NOMO-1 treated with dmso at 0.1 percent for 144 hours (cell line): ENCODE measurements at regions not wholly inside any gene's neighbourhood (a gene's known extent, or its start where the extent isn't known, plus 50 kb on each side); places are given as distances from the start of the nearest gene placed in this dataset.
"Not testable (repeated sequence)": the region's sequence is repeated elsewhere in the genome, so short reads cannot be mapped to it uniquely, and the experiment has no call there.

ENCODE experiments used
- DNase-seq: peaks from one replicate; lab custom pipeline; 2025; ENCODE audit not compliant: unreplicated experiment; lab: John Stamatoyannopoulos, UW

DNA sequence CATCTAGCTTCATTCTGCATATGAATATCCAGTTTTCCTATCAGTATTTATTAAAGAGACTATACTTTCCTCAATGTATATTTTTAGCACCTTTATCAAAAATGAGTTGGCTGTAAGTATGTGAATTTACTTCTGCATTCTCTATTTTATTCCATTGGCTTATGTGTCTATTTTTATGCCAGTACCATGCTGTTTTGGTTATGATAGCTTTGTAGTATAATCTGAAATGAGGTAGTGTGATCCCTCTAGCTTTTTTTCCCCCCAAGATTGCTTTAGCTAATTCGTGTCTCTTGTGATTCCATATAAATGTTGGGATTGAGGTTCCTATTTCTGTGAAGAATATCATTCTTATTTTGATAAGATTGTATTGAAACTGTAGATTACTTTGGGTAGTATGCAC, 469.1 kb upstream of the MAP3K7 start:
- DNase-seq = no peak

DNA sequence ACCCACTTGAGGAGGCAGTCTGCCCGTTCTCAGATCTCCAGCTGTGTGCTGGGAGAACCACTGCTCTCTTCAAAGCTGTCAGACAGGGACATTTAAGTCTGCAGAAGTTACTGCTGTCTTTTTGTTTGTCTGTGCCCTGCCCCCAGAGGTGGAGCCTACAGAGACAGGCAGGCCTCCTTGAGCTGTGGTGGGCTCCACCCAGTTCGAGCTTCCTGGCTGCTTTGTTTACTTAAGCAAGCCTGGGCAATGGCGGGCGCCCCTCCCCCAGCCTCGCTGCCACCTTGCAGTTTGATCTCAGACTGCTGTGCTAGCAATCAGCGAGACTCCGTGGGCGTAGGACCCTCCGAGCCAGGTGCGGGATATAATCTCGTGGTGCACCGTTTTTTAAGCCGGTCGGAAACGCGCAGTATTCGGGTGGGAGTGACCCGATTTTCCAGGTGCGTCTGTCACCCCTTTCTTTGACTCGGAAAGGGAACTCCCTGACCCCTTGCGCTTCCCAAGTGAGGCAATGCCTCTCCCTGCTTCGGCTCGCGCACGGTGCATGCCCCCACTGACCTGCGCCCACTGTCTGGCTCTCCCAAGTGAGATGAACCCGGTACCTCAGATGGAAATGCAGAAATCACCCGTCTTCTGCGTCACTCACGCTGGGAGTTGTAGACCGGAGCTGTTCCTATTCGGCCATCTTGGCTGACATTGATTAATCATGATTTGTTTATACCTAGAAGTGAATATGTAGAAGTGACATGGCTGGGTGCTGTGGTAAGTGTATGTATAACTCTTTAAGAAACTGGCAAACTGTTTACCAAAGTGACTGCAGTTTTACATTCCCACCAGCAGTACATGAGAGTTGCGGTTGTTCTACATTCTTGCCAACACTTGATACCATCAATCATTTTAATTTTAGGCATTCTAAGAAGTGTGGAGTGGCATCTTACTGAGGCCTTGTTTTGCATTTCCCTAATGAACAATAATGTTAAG, 465.9 kb upstream of the MAP3K7 start:
- not testable (repeated sequence) for DNase-seq

DNA sequence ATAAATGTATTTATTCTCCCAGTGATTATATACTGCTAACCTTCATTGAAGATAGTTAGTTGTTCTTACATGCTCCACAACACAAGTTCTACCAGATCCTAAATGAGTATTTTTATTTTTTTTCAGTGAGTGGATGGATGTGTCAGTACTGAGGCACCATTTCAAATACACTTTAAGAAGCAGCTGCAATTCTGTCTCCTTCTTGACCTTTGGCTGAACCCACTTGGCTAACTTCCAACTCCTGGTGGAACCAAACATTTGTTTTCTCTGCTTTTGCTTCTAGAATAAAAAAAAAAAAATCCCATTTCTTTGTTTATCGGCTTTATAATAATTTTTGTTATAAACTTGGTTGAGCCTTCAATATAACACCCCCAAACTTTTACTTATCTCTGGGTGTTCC, 458.3 kb upstream of the MAP3K7 start:
- no peak for DNase-seq

DNA sequence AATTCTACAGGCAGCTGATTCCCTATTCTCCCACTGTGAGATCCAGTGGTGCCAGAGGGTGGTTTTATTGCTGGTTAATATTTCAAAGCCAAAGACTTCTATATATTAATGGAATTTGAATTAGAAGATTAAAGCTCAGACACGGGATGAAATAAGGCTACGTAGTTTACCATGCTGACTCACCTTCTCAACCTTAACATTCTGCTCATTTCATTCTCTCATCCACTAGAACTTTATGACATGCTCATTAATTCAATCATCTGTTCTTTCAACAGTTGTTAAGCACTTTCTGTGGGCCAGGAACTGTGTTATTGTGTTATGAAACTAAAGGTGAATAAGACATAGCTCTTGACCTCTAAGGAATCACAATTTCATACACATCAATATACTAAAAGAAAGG, 456.9 kb upstream of the MAP3K7 start:
- no peak for DNase-seq

DNA sequence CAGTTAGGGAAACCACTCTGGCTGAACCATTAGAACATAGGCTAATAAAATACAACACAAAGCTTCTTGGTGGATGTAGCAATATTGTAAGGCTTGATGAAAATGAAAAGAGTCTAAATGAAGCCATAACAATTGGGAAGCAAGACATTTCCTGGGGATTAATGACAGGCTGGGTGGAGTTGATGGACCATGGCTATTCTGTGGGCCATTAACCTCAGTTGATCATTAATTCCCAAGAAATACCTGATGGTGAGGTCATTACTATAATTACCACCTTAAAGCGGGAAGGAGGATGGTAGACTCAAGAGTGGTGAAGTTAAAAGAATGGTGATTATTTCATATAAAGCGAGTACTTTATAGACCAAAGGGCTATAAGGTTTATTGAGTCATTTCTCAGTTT, 455.8 kb upstream of the MAP3K7 start:
- DNase-seq = no peak

DNA sequence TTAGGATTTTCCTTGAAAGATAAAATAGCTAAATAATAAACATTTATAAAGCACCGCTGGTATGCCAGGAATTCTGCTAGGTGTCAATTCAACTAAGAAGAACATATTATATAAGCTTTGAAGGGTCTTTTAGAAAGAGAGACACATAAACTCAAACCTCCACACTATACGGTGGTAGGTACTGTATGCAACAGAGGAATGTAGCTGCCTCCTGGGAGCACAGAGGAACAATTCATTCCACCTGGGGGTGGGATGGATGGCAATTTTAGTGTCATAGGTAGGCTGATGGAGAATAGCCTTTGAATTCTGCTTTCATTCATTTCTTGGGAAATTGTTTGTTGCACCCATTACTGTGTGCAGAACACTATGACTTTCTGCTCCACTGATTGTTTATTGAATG, 447.1 kb upstream of the MAP3K7 start:
- no peak for DNase-seq

DNA sequence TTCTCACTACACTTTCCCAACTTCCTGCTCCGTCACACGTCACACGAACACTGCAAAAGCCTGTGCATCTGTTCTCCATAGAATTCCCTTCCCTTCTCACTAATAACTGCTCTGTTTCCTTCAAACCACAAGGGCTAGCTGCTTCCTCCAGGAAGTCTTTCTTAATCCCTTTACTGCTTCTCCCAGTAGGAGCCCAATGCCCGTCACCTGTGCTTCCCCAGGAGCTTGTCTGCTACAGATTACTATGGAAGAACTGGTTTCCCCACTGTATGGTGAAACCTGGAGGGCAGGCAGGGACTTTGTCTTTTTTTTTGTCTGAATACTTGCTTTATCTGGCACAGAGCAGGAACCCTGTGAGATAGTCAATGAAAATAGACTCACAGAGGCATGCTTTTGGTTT, 444.7 kb upstream of the MAP3K7 start:
- DNase-seq = no peak

DNA sequence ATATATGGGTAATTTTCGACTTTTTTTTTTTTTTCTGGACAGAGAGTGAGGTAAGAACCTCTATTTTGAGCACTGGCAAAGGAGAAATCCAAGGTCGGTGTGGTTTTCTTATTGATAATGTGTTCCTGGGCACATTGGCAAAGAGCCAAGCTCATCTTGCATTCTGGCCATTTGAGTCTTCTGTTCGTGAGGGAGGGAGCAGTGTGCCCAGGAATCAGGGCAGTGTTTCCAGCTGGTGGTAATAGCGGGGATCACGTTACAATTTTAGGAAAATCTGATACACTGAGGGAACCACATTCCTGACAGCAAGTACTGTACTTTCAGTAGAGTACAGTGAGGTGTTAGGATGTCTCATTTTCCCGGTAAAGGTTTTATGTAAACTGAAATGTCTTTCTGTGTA, 442.3 kb upstream of the MAP3K7 start:
- no peak for DNase-seq

DNA sequence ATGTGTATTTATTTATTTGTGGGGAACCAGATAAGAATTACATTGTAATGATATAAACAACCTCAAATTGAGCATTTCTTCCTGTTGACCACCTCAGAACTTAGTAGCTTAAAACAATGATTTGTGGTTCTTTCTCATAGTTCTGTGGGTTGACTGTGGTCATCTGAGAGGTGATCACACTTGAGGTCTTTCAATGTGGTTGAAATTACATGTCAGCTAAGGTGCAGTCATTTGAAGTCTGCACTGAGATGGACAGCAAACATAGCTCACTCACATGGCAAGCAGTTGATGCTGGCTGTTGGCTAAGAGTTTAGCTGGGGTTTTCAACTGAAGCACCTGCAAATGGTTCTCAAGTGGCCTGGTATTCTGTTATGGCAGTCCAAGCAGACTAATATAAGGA, 436.7 kb upstream of the MAP3K7 start:
- DNase-seq = no peak

DNA sequence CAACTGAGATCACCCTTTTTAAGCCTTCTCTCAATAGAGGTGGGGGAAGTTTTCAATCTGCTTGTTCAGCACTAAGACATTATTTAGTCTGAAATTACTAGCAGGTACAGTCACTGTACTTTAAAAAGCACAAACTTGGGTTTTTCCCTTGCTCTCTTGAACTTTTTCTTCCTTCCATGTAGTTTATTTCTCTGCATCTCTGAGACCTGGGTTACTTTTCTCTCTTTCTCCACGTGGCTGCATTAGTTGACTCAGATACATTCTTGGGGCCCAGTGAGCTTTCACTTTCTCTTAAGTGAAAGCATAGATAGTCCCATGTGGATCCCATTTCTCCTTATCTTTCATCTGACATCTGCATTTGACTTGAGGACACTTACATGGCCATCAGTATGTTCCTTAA, 433.9 kb upstream of the MAP3K7 start:
- DNase-seq = no peak

DNA sequence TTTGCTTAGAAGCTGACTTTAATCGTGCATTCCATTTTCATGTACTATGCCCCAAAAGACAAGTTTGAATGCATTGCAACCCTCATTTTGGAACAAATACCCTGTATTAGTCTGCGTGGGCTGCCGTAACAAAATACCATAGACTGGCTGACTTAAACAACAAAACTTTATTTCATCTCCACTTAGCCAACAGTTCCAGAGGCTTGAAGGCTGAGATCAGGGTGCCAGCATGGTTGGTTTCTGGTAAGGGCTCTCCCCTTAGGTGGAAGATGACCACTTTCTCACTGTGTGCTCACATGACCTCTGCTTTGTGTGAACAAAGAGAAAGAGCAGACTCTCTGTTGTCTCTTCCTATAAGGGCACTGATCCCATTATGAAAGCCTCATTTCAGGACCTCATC, 431.7 kb upstream of the MAP3K7 start:
- no peak for DNase-seq

DNA sequence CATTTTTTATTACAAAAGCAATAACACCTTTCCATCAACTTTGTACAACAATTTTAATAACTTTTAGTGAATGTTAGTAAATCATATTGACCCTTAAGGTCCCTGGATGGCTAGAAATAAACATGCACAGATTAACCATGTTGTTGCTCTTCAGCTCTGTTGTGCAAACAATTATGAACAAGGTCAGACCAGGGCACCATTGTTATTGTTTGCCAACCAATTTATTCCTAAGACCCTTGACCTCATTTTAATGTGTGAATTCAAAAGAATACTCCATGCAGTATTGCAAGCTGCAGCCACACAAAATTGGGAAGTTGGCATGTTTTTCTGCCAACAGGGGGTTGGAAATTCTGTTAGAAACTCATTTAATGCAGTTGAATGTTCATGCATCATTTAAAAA, 426.6 kb upstream of the MAP3K7 start:
- DNase-seq = no peak

DNA sequence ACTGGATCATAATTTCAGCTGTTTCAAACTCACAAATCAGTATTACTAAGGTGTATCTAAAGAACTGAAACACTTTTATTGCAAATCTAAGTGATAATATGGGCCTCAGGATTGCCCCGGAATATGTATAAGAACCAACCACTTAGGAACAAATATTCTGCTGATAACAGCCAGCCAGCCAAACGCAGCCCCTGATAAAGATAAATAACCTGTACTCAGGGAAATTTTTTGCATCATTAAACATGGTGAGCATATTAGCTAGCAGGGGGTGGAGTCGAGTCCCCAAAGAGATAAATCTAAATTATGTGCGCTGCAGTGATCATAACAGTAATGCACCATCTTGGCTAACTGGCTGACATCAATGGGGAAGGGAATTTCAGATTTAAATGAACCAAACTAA, 410.2 kb upstream of the MAP3K7 start:
- no peak for DNase-seq

DNA sequence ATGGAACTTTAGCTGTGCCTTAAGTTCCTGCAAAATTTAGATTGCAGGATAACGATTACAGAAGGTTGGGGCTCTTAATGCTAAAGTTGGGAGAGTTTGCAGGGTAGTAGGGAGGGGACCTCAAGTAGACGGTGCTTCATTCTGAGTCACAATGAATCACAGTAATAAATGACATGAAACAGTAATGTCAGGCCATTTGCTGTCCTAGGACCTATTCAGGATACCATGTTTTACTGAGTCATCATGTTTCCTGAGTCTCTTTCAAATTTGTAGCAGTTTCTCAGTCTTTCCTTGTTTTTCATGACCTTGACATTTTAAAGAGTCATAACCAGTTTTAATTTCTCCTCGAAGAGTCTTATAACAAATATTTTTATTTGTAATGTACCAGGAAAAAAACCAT, 406.9 kb upstream of the MAP3K7 start:
- DNase-seq = no peak

DNA sequence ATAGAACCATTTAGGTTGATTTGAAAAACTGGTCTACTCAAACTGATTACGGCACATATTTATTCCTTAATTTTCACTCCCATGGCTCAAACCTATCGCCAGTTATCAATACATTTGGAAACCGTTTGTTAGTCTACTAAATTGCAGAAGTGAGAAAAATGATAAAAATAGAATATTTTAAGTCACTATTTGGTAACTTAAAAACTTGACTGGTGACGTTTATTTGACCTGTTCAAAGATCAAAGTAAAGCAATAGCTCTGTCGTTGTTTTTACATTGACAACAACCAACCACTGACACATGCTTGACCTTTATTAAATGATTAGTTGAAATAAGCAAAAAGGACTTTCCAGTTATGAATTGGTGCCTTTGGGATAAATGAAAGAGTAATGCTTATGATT, 402.9 kb upstream of the MAP3K7 start:
- DNase-seq = no peak

DNA sequence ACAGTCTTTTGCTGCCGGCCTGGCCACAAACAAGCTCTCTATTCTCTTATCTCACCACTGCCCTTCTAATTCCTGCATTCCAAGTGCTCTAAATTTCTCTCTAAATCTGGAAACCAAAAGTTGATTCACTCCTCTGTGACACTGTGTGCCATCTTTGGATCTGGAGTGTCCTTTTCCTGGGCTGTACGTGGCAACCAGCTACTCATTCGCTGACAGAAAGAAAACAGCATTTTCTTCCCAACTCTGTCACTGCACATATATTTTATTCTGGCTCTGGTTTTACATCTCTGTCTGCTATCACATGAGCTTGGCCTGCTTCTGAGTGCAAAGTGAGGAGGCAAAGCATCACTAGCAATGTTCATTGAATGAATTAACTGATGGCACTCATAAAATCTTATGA, 397.2 kb upstream of the MAP3K7 start:
- no peak for DNase-seq

DNA sequence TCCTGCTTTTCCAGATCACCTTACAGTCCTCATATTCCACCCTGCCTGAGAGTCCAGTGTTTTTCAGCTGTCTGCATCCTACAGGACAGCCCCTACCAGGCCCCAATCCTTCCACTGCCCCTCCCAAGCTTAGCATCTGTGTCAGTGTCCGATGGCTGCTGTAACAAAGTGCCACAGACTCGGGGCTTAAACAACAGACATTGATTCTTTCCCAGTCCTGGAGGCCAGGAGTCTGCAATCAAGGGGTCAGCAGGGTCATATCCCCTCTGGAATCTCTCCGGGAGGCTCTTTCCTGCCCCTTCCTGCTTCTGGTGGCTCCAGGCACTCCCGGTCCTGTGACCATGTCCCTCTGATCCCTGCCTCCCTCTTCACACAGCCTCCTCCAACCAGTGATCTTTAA, 396.6 kb upstream of the MAP3K7 start:
- DNase-seq = no peak

DNA sequence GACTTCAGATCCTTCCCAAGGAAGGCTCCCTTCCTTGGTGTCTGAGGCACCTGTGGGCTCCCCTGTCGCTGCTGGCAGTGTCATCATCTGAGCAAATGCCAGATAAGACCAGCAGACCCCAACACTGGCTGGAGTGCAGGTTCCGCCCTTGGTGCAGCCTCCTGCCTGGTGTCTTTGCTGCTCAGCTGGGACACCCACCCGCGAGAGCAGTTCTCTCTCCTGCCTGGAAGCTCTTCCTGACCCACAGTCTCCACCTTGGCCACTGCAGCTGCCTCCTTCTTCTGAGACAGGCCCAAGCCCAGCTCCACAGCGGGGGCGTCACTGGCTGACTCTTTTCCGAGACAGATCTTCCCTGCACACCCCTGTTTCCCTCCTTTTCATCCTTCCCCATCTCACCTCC, 395.7 kb upstream of the MAP3K7 start:
- no peak for DNase-seq

DNA sequence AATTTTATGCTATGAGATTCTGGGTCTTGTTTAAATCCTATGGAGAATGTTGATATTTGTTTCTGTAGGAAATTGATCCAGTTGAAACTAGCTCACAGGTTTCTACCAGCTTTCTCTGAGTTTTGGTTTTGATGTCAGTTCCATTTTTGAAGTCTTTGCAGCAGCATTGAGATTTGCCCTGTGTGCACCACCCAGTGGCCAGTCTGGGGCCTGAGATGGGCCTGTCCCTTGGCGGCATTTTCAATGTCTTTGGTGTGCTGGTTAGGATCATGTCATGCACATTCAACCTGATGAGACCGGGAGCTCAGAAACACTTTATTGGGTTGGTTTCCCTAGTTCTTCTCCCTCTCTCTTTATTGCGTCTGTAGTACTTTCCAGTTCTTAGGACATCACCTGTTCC, 395.2 kb upstream of the MAP3K7 start:
- no peak for DNase-seq

DNA sequence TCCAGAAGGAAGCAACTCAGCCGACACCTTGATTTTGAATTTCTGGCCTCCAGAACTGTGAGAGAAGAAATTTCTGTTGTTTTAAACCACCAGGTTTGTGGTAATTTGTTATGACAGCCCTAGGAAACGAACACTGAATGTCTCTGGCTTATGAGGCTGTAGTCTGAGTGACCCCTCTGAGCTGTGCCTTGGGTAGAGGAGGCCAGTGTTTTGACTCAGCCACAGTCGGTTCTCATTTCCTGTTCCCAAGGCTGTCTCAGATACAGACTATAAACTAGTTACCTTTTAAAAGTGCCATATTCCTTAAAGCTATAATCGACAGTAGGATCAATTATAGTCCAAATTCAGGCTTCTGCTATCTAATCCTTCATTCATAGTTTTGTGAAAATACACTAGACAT, 391.2 kb upstream of the MAP3K7 start:
- DNase-seq = no peak

DNA sequence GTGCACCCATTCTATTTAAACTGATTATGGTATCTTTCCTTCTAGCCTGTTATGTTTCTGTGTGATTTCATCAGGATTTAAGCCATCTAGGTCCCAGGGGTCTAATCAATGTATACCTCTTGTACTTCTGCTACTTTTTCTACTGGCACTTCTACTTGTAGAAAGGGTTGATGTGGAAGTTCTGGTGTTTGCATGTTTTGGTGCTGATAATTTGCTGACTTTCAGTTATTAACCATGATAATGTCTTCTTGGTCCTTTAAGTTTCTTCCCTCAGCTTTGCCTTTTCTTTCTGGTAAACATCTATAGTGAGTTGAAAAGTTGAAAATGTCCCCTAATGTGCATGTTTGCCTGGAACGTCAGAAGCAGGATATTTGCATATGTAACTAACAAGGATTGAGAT, 390.6 kb upstream of the MAP3K7 start:
- no peak for DNase-seq

DNA sequence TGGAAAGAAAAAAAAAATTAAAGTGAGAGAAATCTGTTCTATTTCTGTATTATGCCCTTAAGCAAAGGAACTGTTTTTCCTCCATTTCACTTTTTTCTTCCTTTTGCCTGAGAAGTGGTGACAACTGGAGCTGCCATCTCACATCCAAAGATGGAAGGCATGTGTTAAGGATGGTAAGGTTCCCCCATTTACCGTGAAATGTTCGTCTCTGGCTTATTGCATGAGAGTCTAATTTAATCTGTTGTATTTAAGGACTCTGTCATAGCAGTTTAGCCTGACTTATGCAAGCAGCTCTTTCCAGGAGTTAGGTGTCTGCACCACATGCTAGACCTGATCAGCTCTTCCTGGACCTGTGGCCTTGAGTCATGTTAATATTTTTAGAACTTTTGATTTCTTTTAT, 389.5 kb upstream of the MAP3K7 start:
- no peak for DNase-seq

DNA sequence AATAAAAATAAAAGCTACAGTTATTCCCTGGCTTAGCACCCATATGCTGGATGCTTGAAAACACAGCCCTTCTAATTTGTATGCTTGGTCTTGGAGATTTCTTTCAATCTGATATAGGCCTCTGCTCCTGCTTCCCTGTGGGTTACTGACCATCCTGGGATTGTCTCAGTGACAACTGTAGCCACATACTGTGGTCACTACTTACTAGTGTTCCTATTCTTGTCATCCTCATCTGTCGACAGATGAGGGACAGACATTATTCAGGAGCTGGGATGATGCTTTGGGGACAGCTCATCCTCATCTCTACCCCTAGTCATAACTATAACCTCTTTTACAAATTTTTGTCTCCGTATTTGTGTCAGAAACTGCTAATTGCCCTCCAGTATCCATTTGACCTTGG, 388.9 kb upstream of the MAP3K7 start:
- no peak for DNase-seq
